PC-9 (cell line): ENCODE measurements at regions not wholly inside any gene's neighbourhood (a gene's known extent, or its start where the extent isn't known, plus 50 kb on each side); places are given as distances from the start of the nearest gene placed in this dataset.
A peak's percentile ranks its signal among the peaks of the same experiment; 100 is the strongest.

Experiments used
- BruUV-seq: library from RNA; stranded (reverse); fragments of 400-500 nt; replicated peaks from 2 replicates; lab custom pipeline; 2021; lab: Mats Ljungman, UMichigan
- CTCF ChIA-PET: fragments of 300-600 bp; sonication (Branson Sonifier 250); formaldehyde crosslinking; loops from one replicate; lab custom pipeline; 2022; ENCODE audit warnings: antibody characterized with exemption; lab: Charles Lee
- POLR2A ChIA-PET: fragments of 300-600 bp; sonication (Branson Sonifier 250); formaldehyde crosslinking; loops from one replicate; lab custom pipeline; 2022; ENCODE audit warnings: antibody characterized with exemption; ENCODE audit not compliant: unreplicated experiment; lab: Charles Lee
- DNase-seq, 2 experiments: peaks; one replicate each; pipeline versions ENCODE4 v3.0.0 to v3.0.0-alpha.2; 2015 to 2022; ENCODE audit warnings: mixed read lengths in 1 of 2
- H2AFZ ChIP-seq: fragments of 200-600 bp; sonication (generic); 2 replicates; pipeline ENCODE4 v1.8.1; 2017; ENCODE audit warnings: antibody characterized with exemption
- H3F3A ChIP-seq: fragments of 200-600 bp; sonication (generic); 2 replicates; pipeline ENCODE4 v1.8.1; 2017; ENCODE audit warnings: antibody characterized with exemption, mild to moderate bottlenecking, low read depth; ENCODE audit not compliant: insufficient read depth
- H3K27ac ChIP-seq: fragments of 200-600 bp; sonication (generic); 2 replicates; pipeline ENCODE4 v1.6.1; 2016; ENCODE audit warnings: mixed run types
- H3K27me3 ChIP-seq: fragments of 200-600 bp; sonication (generic); 2 replicates; pipeline ENCODE4 v1.6.1; 2016; ENCODE audit warnings: low read depth, mixed run types; ENCODE audit not compliant: insufficient read depth
- H3K36me3 ChIP-seq: fragments of 200-600 bp; sonication (generic); 2 replicates; pipeline ENCODE4 v1.6.1; 2016; ENCODE audit warnings: low read depth, mixed run types
- H3K4me1 ChIP-seq: fragments of 200-600 bp; sonication (generic); replicated peaks from 2 replicates; pipeline ENCODE4 v1.6.1; 2016; ENCODE audit warnings: mixed run types; ENCODE audit not compliant: insufficient read depth
- H3K4me2 ChIP-seq: fragments of 200-600 bp; sonication (generic); 2 replicates; pipeline ENCODE4 v1.6.1; 2017; ENCODE audit warnings: mixed run types
- H3K4me3 ChIP-seq: fragments of 200-600 bp; sonication (generic); 2 replicates; pipeline ENCODE4 v1.6.1; 2016; ENCODE audit warnings: mixed run types
- H3K79me2 ChIP-seq: fragments of 200-600 bp; sonication (generic); 2 replicates; pipeline ENCODE4 v1.6.1; 2017; ENCODE audit warnings: low read depth, mixed run types
- H3K9me2 ChIP-seq: fragments of 200-600 bp; sonication (generic); 2 replicates; pipeline ENCODE4 v1.8.1; 2017; ENCODE audit warnings: mild to moderate bottlenecking; ENCODE audit not compliant: insufficient read depth
- H3K9me3 ChIP-seq: fragments of 200-600 bp; sonication (generic); 2 replicates; pipeline ENCODE4 v1.8.1; 2016; ENCODE audit warnings: low read depth; ENCODE audit not compliant: insufficient read depth
- H4K20me1 ChIP-seq: fragments of 200-600 bp; sonication (generic); 2 replicates; pipeline ENCODE4 v1.8.1; 2017; ENCODE audit not compliant: insufficient read depth
- EZH2 ChIP-seq: fragments of 200-600 bp; sonication (generic); IDR thresholded peaks from 2 replicates; pipeline ENCODE4 v1.8.0; 2017; ENCODE audit warnings: antibody characterized with exemption, low read depth
- intact Hi-C: fragments of 100-400 bp; cut with micrococcal nuclease; formaldehyde crosslinking; loops from one replicate; pipeline ENCODE4 v1.10.0; 2022; ENCODE audit not compliant: unreplicated experiment
- TF ChIP-seq, protein P1 (sequence below): fragments of 200-600 bp; sonication (generic); conservative IDR thresholded peaks from 2 replicates; pipeline ENCODE4 v1.6.1; 2017; ENCODE audit warnings: mixed run types, antibody characterized with exemption, mild to moderate bottlenecking, moderate library complexity

DNA sequence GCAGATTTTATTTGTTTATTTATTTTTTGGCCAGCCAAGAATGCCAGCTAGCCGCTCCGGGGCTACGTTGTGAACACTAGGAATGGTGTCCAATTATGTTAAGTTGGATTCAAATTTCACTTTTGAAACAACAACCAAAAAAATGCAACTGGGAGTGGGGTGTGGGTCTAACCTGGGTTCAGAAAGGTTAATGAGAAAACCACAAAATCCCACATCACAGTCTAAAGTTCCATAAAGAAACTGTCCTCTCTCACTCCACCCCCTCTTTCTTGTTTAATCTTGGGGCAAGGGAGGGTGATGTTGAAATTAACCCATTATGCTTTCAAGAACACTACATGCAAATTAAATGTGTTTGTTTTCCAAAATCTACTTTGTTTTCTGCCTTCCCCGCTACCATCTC, 77.2 kb downstream of the LINC00237 start:
- no peaks in the 10 kb centered on the region for H3K9me2 ChIP-seq
- CTCF ChIA-PET, result no interaction called here
- no peak for DNase-seq
- H3K4me3 ChIP-seq, result no peak overlapping the region
- H3K27me3 ChIP-seq, result peaks cover 38% of the 10 kb centered on the region
- H2AFZ ChIP-seq, result no peak overlapping the region
- no peak overlapping the region for H3K27ac ChIP-seq
- no peaks in the 10 kb centered on the region for H4K20me1 ChIP-seq
- TF ChIP-seq EZH2, result no peak
- TF ChIP-seq, protein P1, sequence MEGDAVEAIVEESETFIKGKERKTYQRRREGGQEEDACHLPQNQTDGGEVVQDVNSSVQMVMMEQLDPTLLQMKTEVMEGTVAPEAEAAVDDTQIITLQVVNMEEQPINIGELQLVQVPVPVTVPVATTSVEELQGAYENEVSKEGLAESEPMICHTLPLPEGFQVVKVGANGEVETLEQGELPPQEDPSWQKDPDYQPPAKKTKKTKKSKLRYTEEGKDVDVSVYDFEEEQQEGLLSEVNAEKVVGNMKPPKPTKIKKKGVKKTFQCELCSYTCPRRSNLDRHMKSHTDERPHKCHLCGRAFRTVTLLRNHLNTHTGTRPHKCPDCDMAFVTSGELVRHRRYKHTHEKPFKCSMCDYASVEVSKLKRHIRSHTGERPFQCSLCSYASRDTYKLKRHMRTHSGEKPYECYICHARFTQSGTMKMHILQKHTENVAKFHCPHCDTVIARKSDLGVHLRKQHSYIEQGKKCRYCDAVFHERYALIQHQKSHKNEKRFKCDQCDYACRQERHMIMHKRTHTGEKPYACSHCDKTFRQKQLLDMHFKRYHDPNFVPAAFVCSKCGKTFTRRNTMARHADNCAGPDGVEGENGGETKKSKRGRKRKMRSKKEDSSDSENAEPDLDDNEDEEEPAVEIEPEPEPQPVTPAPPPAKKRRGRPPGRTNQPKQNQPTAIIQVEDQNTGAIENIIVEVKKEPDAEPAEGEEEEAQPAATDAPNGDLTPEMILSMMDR, result no peak
- POLR2A ChIA-PET, result no interaction called here
- no peaks in the 10 kb centered on the region for H3F3A ChIP-seq
- H3K9me3 ChIP-seq, result no peaks in the 10 kb centered on the region
- intact Hi-C loops, result no loop called here
- H3K36me3 ChIP-seq, result no peaks in the 10 kb centered on the region
- H3K79me2 ChIP-seq, result no peaks in the 10 kb centered on the region
- BruUV-seq, result no TSS peak
- H3K4me1 ChIP-seq, result no peaks in the 10 kb centered on the region
- no peak overlapping the region for H3K4me2 ChIP-seq

DNA sequence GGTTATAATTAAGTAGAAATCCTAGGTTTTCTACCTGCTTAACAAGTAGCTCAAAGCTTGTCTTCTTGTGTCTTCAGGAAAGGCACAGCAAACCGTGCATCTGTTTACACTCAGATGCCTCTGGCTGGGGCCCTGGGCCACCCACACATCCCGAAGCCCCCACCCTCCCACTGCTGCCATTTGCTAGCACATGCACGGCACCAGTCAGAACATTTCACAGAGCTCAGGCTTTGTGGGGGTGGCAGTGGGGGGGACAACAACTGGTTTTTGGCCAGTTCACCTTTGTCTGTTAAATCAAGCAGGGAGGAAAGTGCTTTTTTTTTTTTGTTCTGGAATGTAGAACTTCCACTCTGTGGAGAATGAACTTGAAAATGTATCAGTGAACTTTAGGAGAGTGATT, 77.7 kb downstream of the LINC00237 start:
- H2AFZ ChIP-seq, result no peak overlapping the region
- no peak overlapping the region for H3K4me2 ChIP-seq
- TF ChIP-seq, protein P1, result no peak
- no peak for TF ChIP-seq EZH2
- peaks cover 40% of the 10 kb centered on the region for H3K27me3 ChIP-seq
- H3K4me3 ChIP-seq, result no peak overlapping the region
- no peak for DNase-seq
- no peaks in the 10 kb centered on the region for H3K4me1 ChIP-seq
- no peaks in the 10 kb centered on the region for H3K9me3 ChIP-seq
- BruUV-seq, result no TSS peak
- no peaks in the 10 kb centered on the region for H3K79me2 ChIP-seq
- POLR2A ChIA-PET, result no interaction called here
- no peaks in the 10 kb centered on the region for H3F3A ChIP-seq
- CTCF ChIA-PET, result no interaction called here
- no peak overlapping the region for H3K27ac ChIP-seq
- intact Hi-C loops, result no loop called here
- H3K36me3 ChIP-seq, result no peaks in the 10 kb centered on the region
- no peaks in the 10 kb centered on the region for H4K20me1 ChIP-seq
- no peaks in the 10 kb centered on the region for H3K9me2 ChIP-seq

DNA sequence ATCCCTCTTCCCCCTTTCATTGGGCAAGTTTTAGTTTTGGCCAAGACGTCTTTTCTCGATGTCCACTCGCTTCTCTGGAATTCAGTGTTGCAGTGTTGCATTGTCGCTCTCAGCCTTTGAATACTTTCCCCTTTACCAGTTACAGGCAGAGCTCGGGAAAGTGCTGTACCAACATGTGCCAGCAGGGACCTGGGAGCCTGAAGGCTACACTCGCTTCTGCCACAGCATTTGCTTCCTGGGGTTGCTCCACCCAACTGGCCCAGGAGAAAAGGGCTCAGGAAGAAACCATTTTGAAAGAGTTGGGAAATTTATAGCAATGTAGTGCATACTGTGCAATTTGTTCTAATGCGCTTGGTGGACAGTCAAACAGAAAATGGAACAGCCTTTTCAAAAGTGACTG, 78.6 kb downstream of the LINC00237 start:
- Histone ChIP-seq H3K9me3 (no peaks in the 10 kb centered on the region), H3K4me2 (no peak overlapping the region)
- intact Hi-C loops, result no loop called here

More for the DNA sequence above, 78.6 kb downstream of the LINC00237 start:
- Histone ChIP-seq H3K36me3 (no peaks in the 10 kb centered on the region), H3K4me3 (no peak overlapping the region), H3K79me2 (no peaks in the 10 kb centered on the region), H4K20me1 (no peaks in the 10 kb centered on the region), H3K27ac (no peak overlapping the region), H2AFZ (no peak overlapping the region), H3F3A (no peaks in the 10 kb centered on the region), H3K27me3 (peaks cover 46% of the 10 kb centered on the region), H3K9me2 (no peaks in the 10 kb centered on the region), H3K4me1 (no peaks in the 10 kb centered on the region)
- POLR2A ChIA-PET, result no interaction called here
- no TSS peak for BruUV-seq
- DNase-seq, result peak in 1 of 2 experiments; percentile 36
- CTCF ChIA-PET, result no interaction called here
- no peak for TF ChIP-seq EZH2
- TF ChIP-seq, protein P1, result peak; percentile 41
